NCI-H2081 treated with DMSO at 0.1 percent for 48 hours (cell line): ENCODE measurements at regions not wholly inside any gene's neighbourhood (a gene's known extent, or its start where the extent isn't known, plus 50 kb on each side); places are given as distances from the start of the nearest gene placed in this dataset.

Experiments
- DNase-seq: peaks from one replicate; lab custom pipeline; 2025; lab: John Stamatoyannopoulos, UW

- no peak for DNase-seq
Observed at GRCh38 chr21:26784974-26785373, 60.2 kb downstream of the ADAMTS1 start.

GRCh38 chr21:26783466-26784195 is 61.6 kb downstream of the ADAMTS1 start:
- no peak for DNase-seq

- no peak for DNase-seq
Observed at GRCh38 chr21:26782747-26783146, 62.5 kb downstream of the ADAMTS1 start.

DNA sequence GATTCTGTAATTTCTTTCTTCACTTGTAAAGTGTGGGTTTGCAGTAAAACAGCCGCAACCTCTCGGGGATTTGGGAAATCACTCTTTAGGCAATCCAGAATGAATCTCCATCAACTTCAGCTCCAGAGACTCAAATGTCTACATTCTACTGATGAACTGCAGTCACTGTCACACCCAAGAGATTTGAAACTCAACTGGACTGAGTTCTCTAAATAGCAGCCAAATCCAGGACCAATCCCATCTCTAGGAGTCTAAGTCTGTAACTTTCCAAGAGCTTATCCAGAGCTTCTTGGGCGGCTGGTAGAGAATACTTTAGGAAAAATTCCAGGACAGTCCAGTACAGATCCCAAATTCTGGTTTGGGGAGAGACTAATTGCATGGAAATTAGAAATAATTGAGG is 62.9 kb downstream of the ADAMTS1 start:
- no peak for DNase-seq

DNA sequence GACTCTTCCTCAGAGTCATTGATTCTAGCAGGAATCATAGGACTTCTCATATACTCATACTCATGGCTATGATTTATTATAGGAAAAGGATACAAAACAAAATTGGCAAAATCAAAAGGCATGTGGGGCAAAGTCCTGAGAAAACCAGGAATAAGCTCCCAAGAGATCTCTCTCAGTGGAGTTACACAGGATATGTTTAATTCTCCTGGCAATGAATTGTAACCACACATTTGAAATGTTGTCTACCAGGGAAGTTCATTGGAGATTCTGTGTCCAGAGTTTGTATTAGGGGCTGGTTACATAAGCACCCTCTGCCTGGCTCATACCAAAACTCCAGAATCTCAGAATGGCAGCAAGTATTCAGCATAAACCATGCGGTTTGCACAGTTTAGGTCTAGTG is 63.9 kb downstream of the ADAMTS1 start:
- DNase-seq, result no peak

DNA sequence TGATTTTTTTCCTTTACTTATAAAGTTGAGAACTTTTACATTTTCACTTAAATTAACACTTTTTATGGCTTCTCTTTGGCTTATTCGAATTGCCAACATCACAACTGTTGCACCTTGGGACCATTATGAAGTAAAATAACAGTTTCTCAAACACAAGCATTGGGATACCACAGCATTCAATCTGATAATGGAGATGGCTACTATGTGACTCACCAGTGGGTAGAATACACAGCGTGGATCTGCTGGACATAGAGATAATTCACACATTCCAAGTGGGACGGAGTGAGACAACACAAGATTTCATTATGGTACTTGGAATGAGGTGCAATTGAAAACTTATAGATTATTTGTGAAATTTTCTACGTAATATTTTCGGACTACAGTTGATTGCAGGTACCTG is 68.0 kb downstream of the ADAMTS1 start:
- DNase-seq, result no peak

GRCh38 chr21:26776310-26777021 is 68.7 kb downstream of the ADAMTS1 start:
- DNase-seq, result no peak

GRCh38 chr21:26773058-26773457 is 72.2 kb downstream of the ADAMTS1 start:
- DNase-seq, result no peak

- DNase-seq, result peak; percentile 1
Observed at GRCh38 chr21:26769613-26770188, 75.5 kb downstream of the ADAMTS1 start.

DNA sequence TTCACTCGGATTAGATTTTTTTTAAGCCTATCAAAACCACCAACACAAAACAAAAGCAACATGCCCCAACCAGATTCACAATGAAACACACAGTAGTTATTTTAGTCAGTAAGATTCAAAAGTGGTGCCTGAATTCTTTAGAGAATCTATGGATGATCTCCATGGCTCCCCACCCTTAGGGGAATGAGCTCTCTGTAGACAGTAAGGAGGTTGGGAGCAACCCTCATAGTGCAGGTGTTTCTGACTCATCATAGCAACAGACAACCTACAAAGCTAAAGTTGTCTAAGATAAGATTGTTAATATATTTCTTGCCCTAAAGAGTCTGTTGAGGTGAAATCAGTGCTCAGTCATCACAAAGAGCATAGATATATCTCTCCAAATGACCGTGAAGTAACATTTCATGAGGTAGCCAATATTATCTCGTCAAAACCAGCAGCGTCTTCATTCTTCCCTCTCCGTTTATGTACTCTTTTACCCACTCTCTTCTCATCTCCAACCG is 78.3 kb downstream of the ADAMTS1 start:
- no peak for DNase-seq

DNA sequence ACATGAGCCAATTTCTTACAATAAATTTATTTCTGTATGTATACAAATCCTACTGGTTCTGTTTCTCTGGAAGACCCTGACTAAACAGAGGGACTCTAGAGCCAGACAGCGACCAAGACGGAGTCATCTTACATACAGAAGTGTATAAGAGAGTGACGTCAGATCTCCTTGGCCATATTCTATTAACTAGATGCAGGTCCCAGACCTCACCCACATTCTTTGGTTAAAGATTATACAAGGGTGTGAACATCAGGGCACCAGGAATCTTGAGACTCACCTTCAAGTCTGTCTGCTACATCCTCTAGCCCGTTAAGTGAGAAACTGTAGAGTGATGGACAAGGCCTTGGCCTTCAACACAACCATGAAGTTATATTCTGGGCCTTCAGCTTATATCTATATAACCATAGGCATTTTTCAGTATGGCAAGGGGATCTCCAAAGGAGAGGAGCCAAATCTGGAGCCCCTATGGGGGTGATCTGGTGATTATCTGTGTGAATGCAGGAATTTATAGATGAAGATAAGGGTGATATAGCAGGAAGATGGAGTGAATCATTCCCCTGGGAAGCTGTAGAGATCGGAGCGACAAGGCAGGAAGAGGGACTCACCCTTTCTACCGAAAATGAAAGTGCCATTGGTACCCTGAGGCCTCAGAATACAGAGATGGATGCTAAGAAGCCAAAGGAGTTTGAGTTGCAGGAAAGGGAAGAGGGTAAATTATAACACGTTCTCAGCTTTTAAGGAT is 83.9 kb downstream of the ADAMTS1 start:
- no peak for DNase-seq

DNA sequence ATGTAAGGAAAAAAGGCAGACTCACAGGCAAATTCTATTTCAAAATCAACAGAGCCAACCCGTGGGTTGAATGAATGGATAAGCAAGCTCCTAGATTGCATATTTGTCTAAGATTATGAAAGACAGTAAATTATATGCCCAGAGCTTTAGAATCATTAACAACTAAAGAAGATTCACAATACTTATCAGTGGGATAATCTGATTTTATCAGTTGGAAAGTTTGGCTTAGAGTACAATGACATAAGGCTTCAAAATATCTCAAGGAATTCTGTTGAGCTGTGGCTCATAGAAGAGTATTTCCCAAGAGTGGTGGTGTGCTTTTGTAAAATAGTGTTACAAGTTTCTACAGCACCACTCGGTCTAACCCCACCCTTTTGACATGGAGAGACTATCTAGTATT is 85.5 kb downstream of the ADAMTS1 start:
- no peak for DNase-seq

GRCh38 chr21:26758083-26758880 is 86.9 kb downstream of the ADAMTS1 start:
- no peak for DNase-seq

DNA sequence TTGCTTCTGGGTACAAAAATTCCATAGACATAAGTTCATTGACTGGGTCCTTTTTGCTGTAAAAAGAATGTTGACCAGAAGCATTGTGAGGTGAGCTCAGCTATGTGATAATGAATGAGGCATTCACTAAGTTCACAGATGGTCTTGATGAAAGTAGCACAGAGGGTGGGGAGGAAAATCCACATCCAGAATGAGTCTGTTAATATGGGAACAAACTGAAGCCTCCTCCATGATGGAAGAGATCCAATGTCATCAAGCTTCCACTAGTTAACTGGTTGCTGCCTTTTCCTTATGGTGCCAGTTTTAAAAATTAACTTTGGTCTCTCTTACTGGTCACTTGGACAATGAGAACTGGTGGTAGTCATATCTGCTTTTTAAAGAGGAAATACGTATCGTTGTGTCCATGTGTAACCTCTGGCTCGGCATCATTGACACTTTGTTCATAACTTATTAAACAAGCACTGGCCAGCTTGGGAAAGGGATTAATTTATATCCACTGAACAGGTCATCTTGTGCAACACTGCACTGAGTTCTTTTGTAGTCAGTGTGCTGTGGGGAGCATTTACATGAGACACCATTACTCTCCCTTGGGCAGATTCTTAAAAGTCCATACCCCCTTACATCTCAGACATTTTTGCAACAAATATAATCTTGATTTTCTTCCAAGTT is 88.6 kb downstream of the ADAMTS1 start:
- DNase-seq, result no peak

DNA sequence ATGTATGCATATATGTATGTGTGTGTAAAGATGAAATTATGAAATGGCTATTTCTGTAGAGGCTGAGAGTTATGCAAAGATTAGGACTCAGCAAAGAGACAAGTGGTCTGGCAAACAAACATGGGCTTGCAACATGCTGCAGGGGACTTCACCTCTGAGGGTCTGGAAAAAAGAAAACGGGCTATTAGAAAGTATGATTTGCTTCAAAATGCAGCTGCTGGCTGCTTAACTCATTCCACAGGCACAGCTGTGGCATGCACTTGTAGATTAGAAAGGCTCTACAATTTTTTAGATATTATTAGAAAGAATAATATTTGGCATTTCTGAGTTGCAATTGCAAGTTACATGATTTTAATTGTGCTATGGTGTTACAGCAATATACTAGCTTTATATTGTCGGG is 90.4 kb downstream of the ADAMTS1 start:
- no peak for DNase-seq

DNA sequence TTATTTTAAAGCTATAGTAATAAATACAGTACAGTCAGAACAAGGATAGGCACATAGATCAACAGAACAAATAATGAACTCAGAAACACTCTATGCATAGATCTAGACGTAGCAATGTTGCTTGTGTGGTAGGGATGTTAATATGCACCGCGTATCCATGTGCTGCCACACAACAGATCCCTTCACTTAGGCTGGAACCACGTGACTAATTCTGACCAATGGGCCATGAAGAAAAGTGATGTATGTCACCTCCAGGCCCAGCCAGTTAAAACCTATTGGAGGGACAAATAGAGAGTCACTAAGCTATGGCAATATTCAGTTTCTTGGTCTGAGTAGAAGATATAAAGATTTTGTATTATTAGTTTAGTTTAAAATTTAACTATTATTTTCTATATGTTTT is 91.4 kb downstream of the ADAMTS1 start:
- no peak for DNase-seq

DNA sequence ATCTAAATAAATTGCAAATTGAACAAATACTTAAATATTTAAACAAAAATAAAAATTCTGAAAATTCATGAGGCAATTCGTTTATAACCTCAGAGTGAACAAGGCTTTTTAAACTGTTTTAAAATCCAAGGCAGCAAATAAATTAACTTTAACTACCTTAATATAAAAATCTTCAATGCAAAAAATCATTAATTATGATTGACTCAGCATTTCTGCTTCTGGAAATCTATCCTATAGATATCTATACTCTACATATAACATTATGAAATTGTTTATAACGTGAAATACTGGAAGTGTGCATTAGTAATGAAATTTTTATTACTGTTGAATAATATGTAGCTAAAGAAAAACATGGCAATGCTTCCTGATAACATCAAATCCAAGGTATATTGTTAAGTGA is 92.4 kb downstream of the ADAMTS1 start:
- DNase-seq, result no peak

GRCh38 chr21:26751305-26751704 is 93.9 kb downstream of the ADAMTS1 start:
- no peak for DNase-seq

- no peak for DNase-seq
Observed at GRCh38 chr21:26748066-26748465, 97.1 kb downstream of the ADAMTS1 start.

- no peak for DNase-seq
Observed at GRCh38 chr21:26747216-26747615, 98.0 kb downstream of the ADAMTS1 start.

DNA sequence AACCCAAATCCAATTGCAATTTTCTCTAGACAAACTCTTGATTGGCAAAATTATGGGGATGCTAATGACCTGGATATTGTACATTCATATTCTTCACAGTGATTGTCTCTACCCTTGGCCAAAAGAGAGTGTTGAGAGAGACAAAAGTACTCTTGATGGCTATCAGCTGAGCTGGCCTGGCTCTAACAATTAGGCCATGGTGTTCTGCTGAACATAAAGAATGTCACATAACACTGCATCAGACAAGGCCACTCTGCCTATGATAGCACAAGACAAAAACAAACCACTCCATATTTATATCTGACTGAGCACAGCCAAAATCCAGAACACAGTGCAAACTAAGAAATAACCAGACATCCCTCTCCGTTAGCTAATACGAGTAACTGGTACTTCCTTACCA is 101.7 kb downstream of the ADAMTS1 start:
- DNase-seq, result no peak
